ENCODE measurements at regions not wholly inside any gene's neighbourhood (a gene's known extent, or its start where the extent isn't known, plus 50 kb on each side); places are given as distances from the start of the nearest gene placed in this dataset.

GRCh38 chr2:167822690-167823465 is 424.5 kb downstream of the STK39 start:
- Histone ChIP-seq H3K4ac (replicated peaks; ENCODE audit: insufficient read length, low read depth, low read length) (no peak overlapping the region), H3K27me3 (replicated peaks in 1 of 4; ENCODE audit: control insufficient read depth in 3 of 4, extremely low read depth in 1 of 4, insufficient read depth in 3 of 4, low read length in 3 of 4) (no peaks in the 10 kb centered on the region), H3K23ac (ENCODE audit: insufficient read length) (no peak overlapping the region), H4K8ac (ENCODE audit: extremely low read depth, insufficient read depth, low read length) (no peak overlapping the region), H4K20me1 (replicated peaks in 1 of 2; ENCODE audit: control insufficient read depth in 1 of 2, insufficient read depth in 2 of 2, low read length in 2 of 2) (no peaks in the 10 kb centered on the region), H3K4me1 (replicated peaks in 1 of 4; ENCODE audit: control insufficient read depth in 3 of 4, insufficient read depth in 4 of 4, low read length in 3 of 4) (no peaks in the 10 kb centered on the region), H2BK120ac (replicated peaks; ENCODE audit: low read depth, low read length) (no peak overlapping the region), H3K4me2 (ENCODE audit: insufficient read depth in 1 of 2, low read depth in 2 of 2, low read length in 2 of 2) (no peak overlapping the region), H3K9me3 (ENCODE audit: insufficient read depth in 2 of 2, low read depth in 1 of 2, low read length in 1 of 2) (no peaks in the 10 kb centered on the region; a peak in 1 of 4 replicates), H3K18ac (ENCODE audit: extremely low read depth, low read length) (no peak overlapping the region), H3K56ac (replicated peaks; ENCODE audit: insufficient read length, low read depth, low read length) (no peak overlapping the region), H2BK5ac (ENCODE audit: low read depth, low read length) (no peak overlapping the region), H2AFZ (ENCODE audit: low read length) (no peak overlapping the region), H3K79me2 (ENCODE audit: control insufficient read depth in 1 of 2, insufficient read depth in 2 of 2, low read length in 2 of 2) (no peaks in the 10 kb centered on the region), H2BK20ac (ENCODE audit: low read length) (no peak overlapping the region), H2BK12ac (ENCODE audit: low read depth, low read length) (no peak overlapping the region), H3K23me2 (ENCODE audit: low read depth, low read length) (no peaks in the 10 kb centered on the region), H2BK15ac (ENCODE audit: low read length) (no peak overlapping the region), H3K4me3 (ENCODE audit: extremely low read depth in 1 of 4, insufficient read depth in 2 of 4, low read depth in 3 of 4, low read length in 4 of 4) (no peak overlapping the region), H3K14ac (ENCODE audit: insufficient read length) (no peak overlapping the region), H3K79me1 (ENCODE audit: low read depth, low read length) (no peaks in the 10 kb centered on the region; the same call in 1 of the 2 replicates), H3K9ac (replicated peaks in 1 of 4; ENCODE audit: extremely low read depth in 1 of 4, low read depth in 3 of 4, low read length in 3 of 4) (no peak overlapping the region), H4K5ac (ENCODE audit: insufficient read length, low read depth, low read length) (no peak overlapping the region), H4K91ac (replicated peaks; ENCODE audit: insufficient read length, low read length) (no peak overlapping the region), H2AK5ac (ENCODE audit: low read depth, low read length) (no peak overlapping the region), H3K27ac (ENCODE audit: low read depth, low read length) (no peak overlapping the region), H3K36me3 (ENCODE audit: control insufficient read depth in 2 of 4, insufficient read depth in 4 of 4, low read length in 3 of 4) (peaks cover 0 to 6% (median 0%) of the 10 kb centered on the region in 4 experiments; a peak in 2 of 8 replicates)
- no peak for DNase-seq (ENCODE audit: low read depth in 1 of 2, low spot score in 2 of 2)
- FAIRE-seq, result no peak
- ChIA-PET CTCF (ENCODE audit: partially characterized antibody) (interaction anchor here (0.6 kb wide), 1 partner anchor 65 kb away, joined by 3 read pairs; no protein-coding TSS in a partner anchor), POLR2A (ENCODE audit: partially characterized antibody) (no interaction called here)
- no peak for TF ChIP-seq ATF3 (IDR thresholded peaks at IDR 0.05; ENCODE audit: insufficient read depth, low read depth, low read length)
- TF ChIP-seq TEAD4 (IDR thresholded peaks at IDR 0.05; ENCODE audit: low read depth, low read length), result no peak
- TF ChIP-seq, protein P1, sequence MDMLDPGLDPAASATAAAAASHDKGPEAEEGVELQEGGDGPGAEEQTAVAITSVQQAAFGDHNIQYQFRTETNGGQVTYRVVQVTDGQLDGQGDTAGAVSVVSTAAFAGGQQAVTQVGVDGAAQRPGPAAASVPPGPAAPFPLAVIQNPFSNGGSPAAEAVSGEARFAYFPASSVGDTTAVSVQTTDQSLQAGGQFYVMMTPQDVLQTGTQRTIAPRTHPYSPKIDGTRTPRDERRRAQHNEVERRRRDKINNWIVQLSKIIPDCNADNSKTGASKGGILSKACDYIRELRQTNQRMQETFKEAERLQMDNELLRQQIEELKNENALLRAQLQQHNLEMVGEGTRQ (IDR thresholded peaks at IDR 0.05; ENCODE audit: low read length), result no peak
- no peak for TF ChIP-seq PHF8 (conservative IDR thresholded peaks at IDR 0.05; ENCODE audit: low read depth, low read length)
- 87% methylated on average over 3 of the region's 3 CpGs; no CpG with 5 or more reads in 1 of the 2 experiments for WGBS, 2 experiments (ENCODE audit: extremely low coverage in 1 of 2, insufficient coverage in 1 of 2, insufficient read length in 1 of 2, insufficient replicate concordance in 2 of 2, low coverage in 1 of 2, low lambda C conversion rate in 2 of 2, missing lambda C conversion rate in 1 of 2)
